Panc1 (cell line): ENCODE measurements at regions not wholly inside any gene's neighbourhood (a gene's known extent, or its start where the extent isn't known, plus 50 kb on each side); places are given as distances from the start of the nearest gene placed in this dataset.

Source experiments
- ATAC-seq: fragments of 200-7000 bp; cut with Tn5 transposase; 2 replicates; pipeline ENCODE4 v1.9.1; 2020; ENCODE audit warnings: mild to moderate bottlenecking, moderate library complexity
- BruUV-seq: library from RNA; stranded (reverse); fragments of 400-500 nt; replicated peaks from 2 replicates; lab custom pipeline; 2021; lab: Mats Ljungman, UMichigan
- CTCF ChIA-PET: fragments of 300-600 bp; sonication (Branson Sonifier 250); formaldehyde crosslinking; loops from one replicate; lab custom pipeline; 2022; ENCODE audit warnings: antibody characterized with exemption; lab: Charles Lee
- POLR2A ChIA-PET: fragments of 300-600 bp; sonication (Branson Sonifier 250); formaldehyde crosslinking; loops from one replicate; lab custom pipeline; 2022; ENCODE audit warnings: antibody characterized with exemption; lab: Charles Lee
- DNase-seq: peaks from one replicate; pipeline ENCODE4 v3.0.0-alpha.2; 2010; ENCODE audit warnings: low read depth, low spot score
- H3K27ac ChIP-seq: 2 replicates; pipeline ENCODE4 v1.5.1; 2011; ENCODE audit warnings: mild to moderate bottlenecking, low read length, inconsistent platforms
- H3K27me3 ChIP-seq: fragments of 200-500 bp; sonication (Bioruptor generic); 2 replicates; pipeline ENCODE4 v1.6.0; 2014; ENCODE audit warnings: low read length, inconsistent platforms; ENCODE audit not compliant: control insufficient read depth, insufficient read depth
- H3K36me3 ChIP-seq: fragments of 200-500 bp; sonication (Bioruptor generic); 2 replicates; pipeline ENCODE4 v1.5.1; 2014; ENCODE audit warnings: inconsistent platforms, mild to moderate bottlenecking, low read length, moderate library complexity; ENCODE audit not compliant: control insufficient read depth, insufficient read depth
- H3K4me1 ChIP-seq: 2 replicates; pipeline ENCODE4 v1.5.1; 2011; ENCODE audit warnings: inconsistent platforms, mild to moderate bottlenecking, low read length, moderate library complexity; ENCODE audit not compliant: control insufficient read depth, insufficient read depth
- H3K4me3 ChIP-seq, 2 experiments: 2 replicates each; pipeline ENCODE4 v1.5.1; 2011 to 2012; ENCODE audit warnings: low read depth in 2 of 2, low read length in 2 of 2, mild to moderate bottlenecking in 2 of 2, inconsistent platforms in 1 of 2, moderate library complexity in 1 of 2
- H3K9me3 ChIP-seq: fragments of 200-500 bp; sonication (Bioruptor generic); 2 replicates; pipeline ENCODE4 v1.5.1; 2014; ENCODE audit warnings: low read depth, mild to moderate bottlenecking, inconsistent platforms, low read length, moderate library complexity; ENCODE audit not compliant: control insufficient read depth, insufficient read depth
- CTCF ChIP-seq: fragments of 450-650 bp; IDR thresholded peaks from 2 replicates; pipeline ENCODE4 v1.5.1; 2017; ENCODE audit warnings: mild to moderate bottlenecking
- POLR2AphosphoS5 ChIP-seq: IDR thresholded peaks from 2 replicates; pipeline ENCODE4 v1.6.1; 2012; ENCODE audit warnings: mild to moderate bottlenecking, low read depth, low read length, moderate library complexity
- REST ChIP-seq, 2 experiments: IDR thresholded peaks; 2 replicates each; pipeline ENCODE4 v1.6.1; 2011 to 2012; ENCODE audit warnings: low read depth in 2 of 2, control low read depth in 1 of 2, low read length in 1 of 2, mild to moderate bottlenecking in 1 of 2, moderate library complexity in 1 of 2; ENCODE audit not compliant: insufficient read depth in 1 of 2
- SIN3A ChIP-seq: IDR thresholded peaks from 2 replicates; pipeline ENCODE4 v1.6.1; 2012; ENCODE audit warnings: low read depth, mild to moderate bottlenecking, low read length, moderate library complexity, borderline replicate concordance; ENCODE audit not compliant: insufficient read depth
- TCF7L2 ChIP-seq: IDR thresholded peaks from 2 replicates; pipeline ENCODE4 v1.6.1; 2011; ENCODE audit warnings: mild to moderate bottlenecking, low read depth, low read length, inconsistent platforms
- in situ Hi-C: cut with HindIII; loops from 2 replicates; pipeline ENCODE4 v1.10.0; 2016; ENCODE audit warnings: low sequenced_read_pairs, low pct_unique_long_range_greater_than_20kb
- intact Hi-C: fragments of 100-400 bp; cut with micrococcal nuclease; formaldehyde crosslinking; loops from one replicate; pipeline ENCODE4 v1.10.0; 2022; ENCODE audit not compliant: unreplicated experiment

- Histone ChIP-seq H3K27me3 (no peaks in the 10 kb centered on the region), H3K9me3 (no peaks in the 10 kb centered on the region)
- CTCF ChIA-PET: no interaction called here
Measured at GRCh38 chr3:193998123-193998448, 137.9 kb upstream of the HES1 start.

DNA sequence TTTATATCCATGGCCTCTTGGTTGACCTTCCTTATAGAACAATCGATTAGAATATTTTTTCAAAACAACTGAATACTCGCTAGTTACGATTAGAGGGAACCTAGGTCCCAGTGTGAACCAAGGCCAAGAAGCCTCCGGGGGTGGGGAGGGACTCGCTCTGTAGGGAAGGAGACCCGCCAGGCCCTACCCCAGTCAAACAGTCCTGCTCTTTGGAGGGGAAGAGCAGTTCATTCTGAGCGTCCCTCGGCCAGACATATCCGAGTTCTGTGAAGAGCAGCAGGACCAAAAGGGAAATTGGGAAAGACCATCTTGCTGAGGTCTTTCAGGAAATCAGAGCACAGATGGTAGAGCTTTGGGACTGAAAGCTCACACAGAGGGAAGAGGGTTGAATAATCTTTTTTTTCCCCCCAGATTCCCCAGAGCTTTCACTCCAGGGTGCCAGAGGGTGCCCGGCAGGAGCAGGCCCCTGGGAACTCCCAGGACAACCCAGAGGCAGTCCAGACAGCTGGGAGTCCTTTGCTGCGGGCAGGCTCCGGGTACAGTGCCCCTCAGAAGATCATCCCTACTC lies 137.2 kb upstream of the HES1 start:
- DNase-seq (no peak), ATAC-seq (no peak)
- BruUV-seq: no TSS peak
- ChIA-PET POLR2A (interaction anchor here (0.6 kb wide), 1 partner anchor 287 kb away, joined by 4 read pairs; no protein-coding TSS in a partner anchor), CTCF (no interaction called here)
- Histone ChIP-seq H3K27ac (peak overlapping the region; percentile 46; the same call in 1 of the 2 replicates), H3K9me3 (no peaks in the 10 kb centered on the region), H3K4me1 (peaks cover 21% of the 10 kb centered on the region), H3K4me3 (no peak overlapping the region), H3K27me3 (no peaks in the 10 kb centered on the region), H3K36me3 (no peaks in the 10 kb centered on the region)
- in situ Hi-C loops (no loop called here), intact Hi-C loops (no loop called here)
- TF ChIP-seq POLR2AphosphoS5: no peak
- no peak for TF ChIP-seq REST (IDR thresholded peaks at IDR 0.05; ENCODE audit: insufficient read depth in 1 of 2, low read depth in 2 of 2, low read length in 1 of 2)
- no peak for TF ChIP-seq SIN3A
- TF ChIP-seq CTCF: no peak
- TF ChIP-seq TCF7L2: no peak

More at GRCh38 chr3:193998123-193998448, 137.9 kb upstream of the HES1 start:
- Histone ChIP-seq H3K27ac (peak overlapping the region; percentile 45; the same call in 1 of the 2 replicates), H3K4me3 (no peak overlapping the region), H3K4me1 (peaks cover 20% of the 10 kb centered on the region; the same call in 1 of the 2 replicates), H3K36me3 (no peaks in the 10 kb centered on the region)
- no TSS peak for BruUV-seq
- no peak for TF ChIP-seq POLR2AphosphoS5
- no peak for TF ChIP-seq CTCF
- no peak for TF ChIP-seq REST (IDR thresholded peaks at IDR 0.05; ENCODE audit: insufficient read depth in 1 of 2, low read depth in 2 of 2, low read length in 1 of 2)
- TF ChIP-seq SIN3A: no peak
- TF ChIP-seq TCF7L2: no peak
- intact Hi-C loops (no loop called here), in situ Hi-C loops (no loop called here)
- no peak for DNase-seq
- ATAC-seq: no peak
- POLR2A ChIA-PET: interaction anchor here (0.6 kb wide), 1 partner anchor 286 kb away, joined by 4 read pairs; no protein-coding TSS in a partner anchor
